ENCODE measurements at regions not wholly inside any gene's neighbourhood (a gene's known extent, or its start where the extent isn't known, plus 50 kb on each side); places are given as distances from the start of the nearest gene placed in this dataset.
A peak's percentile ranks its signal among the peaks of the same experiment; 100 is the strongest.
"Not testable (repeated sequence)": the region's sequence is repeated elsewhere in the genome, so short reads cannot be mapped to it uniquely, and the experiment has no call there.

GRCh38 chr15:24309700-24310099, 365.9 kb upstream of the NPAP1 start:
- H3K4me3 ChIP-seq (ENCODE audit: low read depth, low read length); DNase-seq (ENCODE audit: low read depth in 4 of 6, low spot score in 6 of 6); H3K9me3 ChIP-seq (ENCODE audit: control insufficient read depth, insufficient read depth, low read length); H3K27me3 ChIP-seq (ENCODE audit: control insufficient read depth, insufficient read depth, low read length); H3K36me3 ChIP-seq (ENCODE audit: control insufficient read depth, insufficient read depth, low read length); H3K27ac ChIP-seq (ENCODE audit: low read depth, low read length); H3K4me1 ChIP-seq (ENCODE audit: control insufficient read depth, insufficient read depth, low read length): not testable (repeated sequence)
- WGBS (ENCODE audit: insufficient coverage) = 80% methylated on average over 1 of the region's 1 CpG

DNA sequence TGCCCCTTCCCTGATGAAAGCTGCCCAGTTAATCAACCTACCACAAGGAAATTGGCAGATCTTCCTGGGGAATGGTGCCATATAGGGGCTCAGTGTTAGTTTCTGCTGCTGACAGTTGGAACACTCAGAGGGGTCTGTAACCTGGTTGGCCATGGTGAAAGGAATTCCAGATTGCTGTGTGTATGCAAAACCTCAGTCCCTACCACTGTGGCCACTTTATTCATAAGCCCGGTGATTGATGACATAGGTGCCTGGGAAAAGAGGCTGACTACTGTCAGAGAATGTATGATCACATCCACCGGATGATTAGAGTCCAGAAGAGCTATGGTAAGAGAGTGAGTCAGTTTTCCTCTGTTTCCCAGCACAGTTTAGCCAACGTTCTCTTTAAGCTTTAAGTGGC, 363.9 kb upstream of the NPAP1 start:
- no CpG with 5 or more reads among the region's 3 CpGs for WGBS (ENCODE audit: insufficient coverage)
- DNase-seq (ENCODE audit: low read depth in 4 of 6, low spot score in 6 of 6) = peak in 1 of 6 donors; percentile 18
- not testable (repeated sequence) for H3K27ac ChIP-seq (ENCODE audit: low read depth, low read length); H3K4me1 ChIP-seq (ENCODE audit: control insufficient read depth, insufficient read depth, low read length); H3K4me3 ChIP-seq (ENCODE audit: low read depth, low read length); H3K27me3 ChIP-seq (ENCODE audit: control insufficient read depth, insufficient read depth, low read length); H3K9me3 ChIP-seq (ENCODE audit: control insufficient read depth, insufficient read depth, low read length); H3K36me3 ChIP-seq (ENCODE audit: control insufficient read depth, insufficient read depth, low read length)

- H3K9me3 ChIP-seq (ENCODE audit: control insufficient read depth, insufficient read depth, low read length); H3K27ac ChIP-seq (ENCODE audit: low read depth, low read length); H3K4me3 ChIP-seq (ENCODE audit: low read depth, low read length); H3K36me3 ChIP-seq (ENCODE audit: control insufficient read depth, insufficient read depth, low read length); DNase-seq (ENCODE audit: low read depth in 4 of 6, low spot score in 6 of 6); H3K4me1 ChIP-seq (ENCODE audit: control insufficient read depth, insufficient read depth, low read length); H3K27me3 ChIP-seq (ENCODE audit: control insufficient read depth, insufficient read depth, low read length): not testable (repeated sequence)
- no CpG with 5 or more reads among the region's 3 CpGs for WGBS (ENCODE audit: insufficient coverage)
Measured at GRCh38 chr15:24316326-24316725, 359.2 kb upstream of the NPAP1 start.

DNA sequence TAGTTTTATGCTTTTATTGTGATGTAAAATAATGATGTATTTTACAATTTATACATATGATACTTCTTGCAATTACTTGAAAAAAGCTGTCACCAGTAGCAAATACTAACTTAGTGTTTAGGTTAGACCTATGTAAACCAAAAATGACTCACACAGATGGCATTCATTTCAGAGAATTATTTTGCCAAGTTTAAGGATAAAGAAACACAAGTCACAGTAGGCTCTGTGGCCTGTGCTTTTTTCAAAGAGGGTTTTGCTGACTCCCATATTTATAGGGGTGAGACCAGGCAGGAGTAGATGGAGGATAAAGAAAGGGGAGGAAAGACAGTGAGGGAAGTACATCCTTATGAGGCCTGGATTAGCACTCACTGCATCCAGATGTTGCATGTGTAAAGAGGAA, 356.6 kb upstream of the NPAP1 start:
- Histone ChIP-seq H3K27ac (ENCODE audit: low read depth, low read length) (no peak overlapping the region), H3K9me3 (ENCODE audit: control insufficient read depth, insufficient read depth, low read length) (peaks cover 1% of the 10 kb centered on the region), H3K4me3 (ENCODE audit: low read depth, low read length) (no peak overlapping the region), H3K27me3 (ENCODE audit: control insufficient read depth, insufficient read depth, low read length) (no peaks in the 10 kb centered on the region), H3K4me1 (ENCODE audit: control insufficient read depth, insufficient read depth, low read length) (no peaks in the 10 kb centered on the region), H3K36me3 (ENCODE audit: control insufficient read depth, insufficient read depth, low read length) (no peaks in the 10 kb centered on the region)
- no peak for DNase-seq (ENCODE audit: low read depth in 4 of 6, low spot score in 6 of 6)

DNA sequence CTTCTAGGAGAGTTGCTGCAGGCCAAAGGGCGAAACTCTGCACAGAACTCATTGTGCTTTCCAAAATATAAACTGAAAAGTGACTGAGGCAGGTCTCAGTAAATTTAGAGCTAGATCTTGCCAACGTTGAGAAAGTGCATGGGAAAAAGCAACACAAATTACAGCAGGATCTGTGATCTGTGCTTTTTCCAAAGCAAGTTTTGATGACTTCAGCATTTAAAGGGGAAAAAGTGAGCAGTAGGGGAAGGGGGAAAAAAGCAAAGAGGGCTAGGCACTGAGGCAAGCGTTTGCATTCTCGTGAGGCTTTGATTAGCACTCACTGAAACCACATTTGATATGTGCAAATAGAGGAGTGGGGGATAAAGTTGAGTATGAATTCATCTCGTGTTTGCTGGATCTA, 351.5 kb upstream of the NPAP1 start:
- DNase-seq (ENCODE audit: low read depth in 4 of 6, low spot score in 6 of 6); H3K36me3 ChIP-seq (ENCODE audit: control insufficient read depth, insufficient read depth, low read length); H3K4me3 ChIP-seq (ENCODE audit: low read depth, low read length); H3K27ac ChIP-seq (ENCODE audit: low read depth, low read length); H3K27me3 ChIP-seq (ENCODE audit: control insufficient read depth, insufficient read depth, low read length); H3K4me1 ChIP-seq (ENCODE audit: control insufficient read depth, insufficient read depth, low read length); H3K9me3 ChIP-seq (ENCODE audit: control insufficient read depth, insufficient read depth, low read length): not testable (repeated sequence)
- WGBS (ENCODE audit: insufficient coverage) = 53% methylated on average over 2 of the region's 5 CpGs

GRCh38 chr15:24326513-24326912, 349.1 kb upstream of the NPAP1 start:
- peak in 2 of 6 donors; percentile 32 to 61 for DNase-seq (ENCODE audit: low read depth in 4 of 6, low spot score in 6 of 6)
- not testable (repeated sequence) for H3K36me3 ChIP-seq (ENCODE audit: control insufficient read depth, insufficient read depth, low read length); H3K4me1 ChIP-seq (ENCODE audit: control insufficient read depth, insufficient read depth, low read length); H3K9me3 ChIP-seq (ENCODE audit: control insufficient read depth, insufficient read depth, low read length); H3K27me3 ChIP-seq (ENCODE audit: control insufficient read depth, insufficient read depth, low read length); H3K4me3 ChIP-seq (ENCODE audit: low read depth, low read length)
- WGBS (ENCODE audit: insufficient coverage) = 79% methylated on average over 1 of the region's 1 CpG
- peak overlapping the region; percentile 15 for H3K27ac ChIP-seq (ENCODE audit: low read depth, low read length)

DNA sequence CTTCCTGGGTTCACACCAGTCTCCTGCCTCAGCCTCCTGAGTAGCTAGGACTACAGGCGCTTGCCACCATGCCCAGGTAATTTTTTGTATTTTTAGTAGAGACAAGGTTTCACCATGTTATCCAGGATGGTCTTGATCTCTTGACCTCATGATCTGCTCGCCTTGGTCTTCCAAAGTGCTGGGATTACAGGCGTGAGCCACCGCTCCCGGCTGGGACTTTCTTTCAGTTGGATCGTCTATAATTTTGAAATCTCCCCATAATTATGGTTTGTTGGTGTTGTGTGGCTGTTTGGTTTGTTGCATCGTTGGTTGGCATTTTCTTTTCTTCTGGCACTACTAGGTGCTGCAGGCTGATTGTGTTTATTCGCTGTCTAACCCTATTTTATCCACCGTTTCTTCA, 343.6 kb upstream of the NPAP1 start:
- 83% methylated on average over 1 of the region's 9 CpGs for WGBS (ENCODE audit: insufficient coverage)
- H3K27me3 ChIP-seq (ENCODE audit: control insufficient read depth, insufficient read depth, low read length); H3K4me3 ChIP-seq (ENCODE audit: low read depth, low read length); H3K36me3 ChIP-seq (ENCODE audit: control insufficient read depth, insufficient read depth, low read length); H3K4me1 ChIP-seq (ENCODE audit: control insufficient read depth, insufficient read depth, low read length); DNase-seq (ENCODE audit: low read depth in 4 of 6, low spot score in 6 of 6); H3K27ac ChIP-seq (ENCODE audit: low read depth, low read length); H3K9me3 ChIP-seq (ENCODE audit: control insufficient read depth, insufficient read depth, low read length): not testable (repeated sequence)

- DNase-seq (ENCODE audit: low read depth in 4 of 6, low spot score in 6 of 6); H3K4me1 ChIP-seq (ENCODE audit: control insufficient read depth, insufficient read depth, low read length); H3K4me3 ChIP-seq (ENCODE audit: low read depth, low read length); H3K36me3 ChIP-seq (ENCODE audit: control insufficient read depth, insufficient read depth, low read length); H3K9me3 ChIP-seq (ENCODE audit: control insufficient read depth, insufficient read depth, low read length); H3K27me3 ChIP-seq (ENCODE audit: control insufficient read depth, insufficient read depth, low read length); H3K27ac ChIP-seq (ENCODE audit: low read depth, low read length): not testable (repeated sequence)
- WGBS (ENCODE audit: insufficient coverage) = no CpG with 5 or more reads among the region's 8 CpGs
Measured at GRCh38 chr15:24341876-24342275, 333.7 kb upstream of the NPAP1 start.

- H3K4me1 ChIP-seq (ENCODE audit: control insufficient read depth, insufficient read depth, low read length); H3K36me3 ChIP-seq (ENCODE audit: control insufficient read depth, insufficient read depth, low read length); H3K27me3 ChIP-seq (ENCODE audit: control insufficient read depth, insufficient read depth, low read length); H3K27ac ChIP-seq (ENCODE audit: low read depth, low read length); H3K4me3 ChIP-seq (ENCODE audit: low read depth, low read length); DNase-seq (ENCODE audit: low read depth in 4 of 6, low spot score in 6 of 6); H3K9me3 ChIP-seq (ENCODE audit: control insufficient read depth, insufficient read depth, low read length): not testable (repeated sequence)
- WGBS (ENCODE audit: insufficient coverage) = 74% methylated on average over 4 of the region's 6 CpGs
Measured at GRCh38 chr15:24352777-24353176, 322.8 kb upstream of the NPAP1 start.

GRCh38 chr15:24381103-24381502, 294.5 kb upstream of the NPAP1 start:
- not testable (repeated sequence) for H3K4me1 ChIP-seq (ENCODE audit: control insufficient read depth, insufficient read depth, low read length); H3K27me3 ChIP-seq (ENCODE audit: control insufficient read depth, insufficient read depth, low read length); H3K4me3 ChIP-seq (ENCODE audit: low read depth, low read length); H3K27ac ChIP-seq (ENCODE audit: low read depth, low read length); DNase-seq (ENCODE audit: low read depth in 4 of 6, low spot score in 6 of 6); H3K9me3 ChIP-seq (ENCODE audit: control insufficient read depth, insufficient read depth, low read length); H3K36me3 ChIP-seq (ENCODE audit: control insufficient read depth, insufficient read depth, low read length)
- 67% methylated on average over 1 of the region's 3 CpGs for WGBS (ENCODE audit: insufficient coverage)

DNA sequence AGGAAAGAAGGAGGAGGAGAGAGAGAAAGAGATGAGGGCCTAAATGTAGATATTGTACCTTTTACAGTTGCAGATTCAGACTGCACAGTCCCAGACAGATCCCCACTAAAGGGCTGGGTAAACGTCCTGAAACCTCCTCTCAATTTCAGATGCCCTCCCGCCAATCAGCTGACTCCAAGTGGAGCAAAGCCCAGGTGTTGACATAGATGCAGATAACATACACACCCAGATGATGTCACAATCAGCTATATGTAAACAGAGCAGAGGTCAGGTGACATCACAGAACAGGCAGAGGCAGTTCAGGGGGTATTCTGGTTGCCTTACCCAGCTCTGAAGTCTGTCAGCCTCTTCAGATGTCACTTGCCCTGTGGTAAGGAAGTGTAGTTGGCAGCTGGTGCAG, 290.3 kb upstream of the NPAP1 start:
- H3K27ac ChIP-seq (ENCODE audit: low read depth, low read length); H3K27me3 ChIP-seq (ENCODE audit: control insufficient read depth, insufficient read depth, low read length): not testable (repeated sequence)
- WGBS (ENCODE audit: insufficient coverage) = no CpG with 5 or more reads among the region's 2 CpGs

More for the DNA sequence above, 290.3 kb upstream of the NPAP1 start:
- H3K9me3 ChIP-seq (ENCODE audit: control insufficient read depth, insufficient read depth, low read length); H3K4me1 ChIP-seq (ENCODE audit: control insufficient read depth, insufficient read depth, low read length); H3K4me3 ChIP-seq (ENCODE audit: low read depth, low read length); DNase-seq (ENCODE audit: low read depth in 4 of 6, low spot score in 6 of 6); H3K36me3 ChIP-seq (ENCODE audit: control insufficient read depth, insufficient read depth, low read length): not testable (repeated sequence)

Data from spinal cord (tissue), 9 donors.